C4-2B (cell line): ENCODE measurements at regions not wholly inside any gene's neighbourhood (a gene's known extent, or its start where the extent isn't known, plus 50 kb on each side); places are given as distances from the start of the nearest gene placed in this dataset.

Experiments
- ZFX ChIP-seq: fragments of 450-650 bp; IDR thresholded peaks from 2 replicates; pipeline ENCODE4 v1.6.1; 2017
- TF ChIP-seq, protein P1 (sequence below): fragments of 450-650 bp; conservative IDR thresholded peaks from 2 replicates; pipeline ENCODE4 v1.5.1; 2017; ENCODE audit warnings: mild to moderate bottlenecking

DNA sequence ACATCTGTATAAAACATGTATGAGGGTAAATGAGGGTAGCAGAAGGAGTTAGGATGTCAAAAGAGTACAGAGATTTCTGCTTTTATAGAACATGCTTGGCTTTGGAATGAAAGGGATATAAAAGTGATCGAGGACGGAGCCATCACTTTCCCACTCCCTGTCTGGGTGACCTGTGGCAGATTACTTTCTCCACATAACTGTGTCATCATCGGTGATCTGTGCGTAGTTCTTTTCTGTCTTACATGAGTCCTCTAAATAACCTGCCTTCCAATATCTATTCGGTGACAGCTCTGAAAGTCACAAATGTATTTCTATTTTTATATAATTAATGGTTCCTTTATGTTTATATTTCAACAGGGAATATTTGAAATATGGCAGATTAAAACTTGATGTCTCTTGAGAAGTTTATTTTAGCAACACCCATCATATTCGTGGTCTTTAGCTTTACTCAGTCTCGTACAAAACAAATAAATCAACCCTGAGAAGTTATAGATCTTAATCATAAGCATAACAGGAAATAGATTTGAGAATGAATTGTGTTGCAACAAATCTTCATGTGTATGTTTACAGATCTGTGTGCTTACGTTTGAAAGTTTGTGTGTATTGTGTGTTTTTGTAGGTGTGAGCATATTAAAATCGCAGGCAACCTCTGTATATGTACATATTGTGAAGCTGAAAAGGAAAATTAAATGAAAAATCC, 1094.3 kb downstream of the EFNB2 start:
- TF ChIP-seq, protein P1, sequence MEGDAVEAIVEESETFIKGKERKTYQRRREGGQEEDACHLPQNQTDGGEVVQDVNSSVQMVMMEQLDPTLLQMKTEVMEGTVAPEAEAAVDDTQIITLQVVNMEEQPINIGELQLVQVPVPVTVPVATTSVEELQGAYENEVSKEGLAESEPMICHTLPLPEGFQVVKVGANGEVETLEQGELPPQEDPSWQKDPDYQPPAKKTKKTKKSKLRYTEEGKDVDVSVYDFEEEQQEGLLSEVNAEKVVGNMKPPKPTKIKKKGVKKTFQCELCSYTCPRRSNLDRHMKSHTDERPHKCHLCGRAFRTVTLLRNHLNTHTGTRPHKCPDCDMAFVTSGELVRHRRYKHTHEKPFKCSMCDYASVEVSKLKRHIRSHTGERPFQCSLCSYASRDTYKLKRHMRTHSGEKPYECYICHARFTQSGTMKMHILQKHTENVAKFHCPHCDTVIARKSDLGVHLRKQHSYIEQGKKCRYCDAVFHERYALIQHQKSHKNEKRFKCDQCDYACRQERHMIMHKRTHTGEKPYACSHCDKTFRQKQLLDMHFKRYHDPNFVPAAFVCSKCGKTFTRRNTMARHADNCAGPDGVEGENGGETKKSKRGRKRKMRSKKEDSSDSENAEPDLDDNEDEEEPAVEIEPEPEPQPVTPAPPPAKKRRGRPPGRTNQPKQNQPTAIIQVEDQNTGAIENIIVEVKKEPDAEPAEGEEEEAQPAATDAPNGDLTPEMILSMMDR: no peak
- TF ChIP-seq ZFX: no peak
